Chondrocyte (in vitro differentiated cells): ENCODE measurements at regions not wholly inside any gene's neighbourhood (a gene's known extent, or its start where the extent isn't known, plus 50 kb on each side); places are given as distances from the start of the nearest gene placed in this dataset.

Experiments
- DNase-seq: peaks from one replicate; pipeline ENCODE4 v3.0.0; 2021; ENCODE audit warnings: mixed read lengths, low spot score
- H3K27ac Mint-ChIP-seq: one replicate; pipeline ENCODE4 v1.8.0; 2021; ENCODE audit warnings: mild to moderate bottlenecking, moderate library complexity, mixed read lengths; ENCODE audit not compliant: unreplicated experiment
- H3K27me3 Mint-ChIP-seq: 2 replicates; pipeline ENCODE4 v1.8.0; 2021; ENCODE audit warnings: low read depth, mixed read lengths
- H3K36me3 Mint-ChIP-seq: 2 replicates; pipeline ENCODE4 v1.8.0; 2021; ENCODE audit warnings: low read depth, mixed read lengths
- H3K4me1 Mint-ChIP-seq: 2 replicates; pipeline ENCODE4 v1.8.0; 2021; ENCODE audit warnings: low read depth, mild to moderate bottlenecking, mixed read lengths
- H3K4me3 Mint-ChIP-seq: one replicate; pipeline ENCODE4 v1.8.0; 2021; ENCODE audit warnings: mild to moderate bottlenecking, moderate library complexity, mixed read lengths; ENCODE audit not compliant: unreplicated experiment
- H3K9me3 Mint-ChIP-seq: 2 replicates; pipeline ENCODE4 v1.8.0; 2021; ENCODE audit warnings: low read depth, mixed read lengths
- TF ChIP-seq, protein P1 (sequence below): fragments of 200-600 bp; sonication (generic); IDR thresholded peaks from 2 replicates; pipeline ENCODE4 v1.5.0; 2021; ENCODE audit warnings: antibody characterized with exemption, mild to moderate bottlenecking, moderate library complexity

DNA sequence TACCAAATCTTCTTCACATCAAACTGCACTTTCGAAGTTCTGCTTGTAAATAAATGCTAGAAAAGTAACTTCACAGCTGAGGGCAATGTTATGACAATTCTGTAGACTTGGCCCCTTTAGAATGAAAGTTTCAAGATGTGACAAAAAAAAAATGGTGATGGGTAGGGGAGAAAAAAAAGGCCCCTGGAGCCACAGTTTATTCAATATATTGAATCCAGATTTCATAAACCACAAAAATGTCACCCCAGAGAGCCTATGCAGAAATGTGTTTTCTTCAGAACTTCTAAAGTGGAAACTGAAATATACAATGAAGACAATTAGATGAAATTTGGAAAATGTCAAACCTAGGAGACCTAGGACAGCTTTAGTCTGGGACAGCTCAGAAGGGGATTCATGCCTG lies 143.1 kb downstream of the EDN3 start:
- Mint-ChIP-seq H3K4me3 (no peak overlapping the region), H3K4me1 (peaks cover 1% of the 10 kb centered on the region), H3K27ac (no peak overlapping the region), H3K36me3 (no peaks in the 10 kb centered on the region), H3K9me3 (no peaks in the 10 kb centered on the region), H3K27me3 (peaks cover 5% of the 10 kb centered on the region)
- TF ChIP-seq, protein P1, sequence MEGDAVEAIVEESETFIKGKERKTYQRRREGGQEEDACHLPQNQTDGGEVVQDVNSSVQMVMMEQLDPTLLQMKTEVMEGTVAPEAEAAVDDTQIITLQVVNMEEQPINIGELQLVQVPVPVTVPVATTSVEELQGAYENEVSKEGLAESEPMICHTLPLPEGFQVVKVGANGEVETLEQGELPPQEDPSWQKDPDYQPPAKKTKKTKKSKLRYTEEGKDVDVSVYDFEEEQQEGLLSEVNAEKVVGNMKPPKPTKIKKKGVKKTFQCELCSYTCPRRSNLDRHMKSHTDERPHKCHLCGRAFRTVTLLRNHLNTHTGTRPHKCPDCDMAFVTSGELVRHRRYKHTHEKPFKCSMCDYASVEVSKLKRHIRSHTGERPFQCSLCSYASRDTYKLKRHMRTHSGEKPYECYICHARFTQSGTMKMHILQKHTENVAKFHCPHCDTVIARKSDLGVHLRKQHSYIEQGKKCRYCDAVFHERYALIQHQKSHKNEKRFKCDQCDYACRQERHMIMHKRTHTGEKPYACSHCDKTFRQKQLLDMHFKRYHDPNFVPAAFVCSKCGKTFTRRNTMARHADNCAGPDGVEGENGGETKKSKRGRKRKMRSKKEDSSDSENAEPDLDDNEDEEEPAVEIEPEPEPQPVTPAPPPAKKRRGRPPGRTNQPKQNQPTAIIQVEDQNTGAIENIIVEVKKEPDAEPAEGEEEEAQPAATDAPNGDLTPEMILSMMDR = no peak
- no peak for DNase-seq

DNA sequence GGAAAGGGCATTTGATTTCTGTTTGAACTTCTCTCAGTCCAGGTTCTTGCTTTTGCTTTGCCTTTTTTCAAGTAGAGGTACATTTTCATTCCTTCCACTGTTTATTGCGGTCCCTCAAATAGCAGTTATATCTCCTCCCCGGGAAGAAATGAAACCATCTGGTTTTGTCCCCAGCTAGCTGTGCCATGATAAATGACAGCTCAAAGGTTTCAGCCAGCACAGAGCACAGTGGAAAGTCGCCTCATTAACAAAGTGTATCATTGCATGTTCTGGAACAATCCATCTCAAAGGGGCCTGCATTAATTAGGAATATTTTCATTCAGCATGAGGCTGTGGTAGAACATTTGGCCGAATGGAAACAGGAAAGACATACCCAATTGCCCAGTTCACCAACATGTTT lies 146.0 kb downstream of the EDN3 start:
- Mint-ChIP-seq H3K27ac (no peak overlapping the region), H3K4me3 (no peak overlapping the region), H3K4me1 (peaks cover 10% of the 10 kb centered on the region), H3K9me3 (no peaks in the 10 kb centered on the region), H3K27me3 (peaks cover 5% of the 10 kb centered on the region), H3K36me3 (no peaks in the 10 kb centered on the region)
- TF ChIP-seq, protein P1 = no peak
- DNase-seq = no peak

DNA sequence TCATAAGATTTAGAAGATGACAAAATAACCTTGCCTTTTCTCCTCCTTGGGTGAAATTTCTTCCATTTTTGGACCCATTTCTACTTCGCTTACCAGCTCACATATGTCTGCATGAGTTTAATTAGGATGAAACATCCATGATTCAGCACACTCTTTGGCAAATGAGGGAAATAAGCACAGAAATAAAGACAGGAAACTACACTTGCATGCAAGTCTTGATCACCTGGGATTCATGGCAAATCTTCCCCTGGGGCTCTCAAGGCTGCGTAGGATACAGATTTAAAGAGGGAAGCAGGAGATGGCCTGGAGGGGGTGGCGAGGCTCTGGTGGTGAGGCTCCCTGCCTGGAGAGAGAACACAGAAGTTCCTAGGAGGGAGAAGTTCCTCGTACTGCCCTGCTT lies 147.8 kb downstream of the EDN3 start:
- peaks cover 2% of the 10 kb centered on the region for H3K27me3 Mint-ChIP-seq
- TF ChIP-seq, protein P1 = no peak
- DNase-seq = no peak
- H3K4me1 Mint-ChIP-seq = peaks cover 10% of the 10 kb centered on the region
- H3K36me3 Mint-ChIP-seq = no peaks in the 10 kb centered on the region
- no peaks in the 10 kb centered on the region for H3K9me3 Mint-ChIP-seq
- no peak overlapping the region for H3K4me3 Mint-ChIP-seq
- no peak overlapping the region for H3K27ac Mint-ChIP-seq

DNA sequence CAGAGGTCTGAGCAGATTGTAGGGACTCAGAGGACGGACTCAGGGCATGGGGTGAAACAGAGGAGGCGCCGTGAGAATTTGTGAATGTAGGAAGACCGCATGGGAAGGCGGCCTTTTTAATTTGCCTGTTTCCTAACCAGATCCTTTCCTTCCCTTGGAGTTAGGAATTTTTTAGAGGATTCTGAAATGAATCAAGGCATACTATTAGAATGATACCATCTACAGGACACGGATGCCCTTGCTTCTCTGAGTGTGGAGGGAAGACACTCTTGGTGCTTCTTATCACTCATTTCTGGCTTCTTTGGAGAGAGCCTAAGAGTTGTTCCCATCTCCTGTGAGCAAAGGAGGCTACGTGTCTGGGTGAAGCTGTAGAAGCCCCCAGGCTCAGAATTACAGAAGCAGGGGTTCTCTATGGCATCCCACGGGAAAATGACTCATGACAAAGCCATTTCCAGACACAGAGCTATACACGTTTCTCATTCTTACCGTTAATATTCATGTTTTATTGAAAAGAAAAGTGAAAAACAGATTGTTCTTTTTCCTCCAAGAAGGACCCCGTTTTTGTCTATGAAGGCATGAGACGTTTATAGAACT lies 148.5 kb downstream of the EDN3 start:
- DNase-seq = no peak
- H3K9me3 Mint-ChIP-seq = no peaks in the 10 kb centered on the region
- H3K4me3 Mint-ChIP-seq = no peak overlapping the region
- no peaks in the 10 kb centered on the region for H3K36me3 Mint-ChIP-seq
- peaks cover 2% of the 10 kb centered on the region for H3K27me3 Mint-ChIP-seq
- H3K4me1 Mint-ChIP-seq = peaks cover 10% of the 10 kb centered on the region
- no peak overlapping the region for H3K27ac Mint-ChIP-seq
- TF ChIP-seq, protein P1 = no peak

DNA sequence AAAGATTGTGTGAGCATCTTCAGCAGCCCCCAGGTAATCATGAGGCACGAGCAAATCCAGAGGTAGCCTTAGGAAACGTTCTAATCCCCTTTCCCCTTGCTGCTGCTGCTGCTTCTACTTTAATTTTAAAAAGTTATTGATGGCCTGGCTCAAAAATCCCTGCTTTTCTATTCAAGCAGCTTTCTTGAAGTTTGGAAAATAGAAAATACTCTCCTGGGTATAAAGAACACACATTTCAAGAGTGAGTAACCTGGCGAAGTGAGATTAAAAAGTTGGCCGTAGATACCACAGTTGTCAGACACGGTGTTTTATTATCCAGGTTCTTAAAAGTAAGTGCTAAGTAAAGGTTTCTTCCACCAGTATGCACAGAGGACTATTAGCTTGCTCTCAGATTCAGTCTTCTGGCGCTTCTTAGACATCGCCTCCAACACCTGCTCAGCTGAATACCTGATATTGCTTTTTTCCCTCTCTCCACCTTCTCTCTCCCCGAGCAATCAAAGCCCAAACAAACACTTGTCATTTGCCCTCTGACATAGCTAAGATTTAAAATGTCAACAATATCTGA lies 150.7 kb downstream of the EDN3 start:
- DNase-seq = no peak
- Mint-ChIP-seq H3K27ac (no peak overlapping the region), H3K9me3 (no peaks in the 10 kb centered on the region), H3K4me3 (no peak overlapping the region), H3K36me3 (no peaks in the 10 kb centered on the region), H3K4me1 (peaks cover 10% of the 10 kb centered on the region), H3K27me3 (peaks cover 2% of the 10 kb centered on the region)
- TF ChIP-seq, protein P1 = no peak
